ENCODE measurements at regions not wholly inside any gene's neighbourhood (a gene's known extent, or its start where the extent isn't known, plus 50 kb on each side); places are given as distances from the start of the nearest gene placed in this dataset.
A peak's percentile ranks its signal among the peaks of the same experiment; 100 is the strongest.

DNA sequence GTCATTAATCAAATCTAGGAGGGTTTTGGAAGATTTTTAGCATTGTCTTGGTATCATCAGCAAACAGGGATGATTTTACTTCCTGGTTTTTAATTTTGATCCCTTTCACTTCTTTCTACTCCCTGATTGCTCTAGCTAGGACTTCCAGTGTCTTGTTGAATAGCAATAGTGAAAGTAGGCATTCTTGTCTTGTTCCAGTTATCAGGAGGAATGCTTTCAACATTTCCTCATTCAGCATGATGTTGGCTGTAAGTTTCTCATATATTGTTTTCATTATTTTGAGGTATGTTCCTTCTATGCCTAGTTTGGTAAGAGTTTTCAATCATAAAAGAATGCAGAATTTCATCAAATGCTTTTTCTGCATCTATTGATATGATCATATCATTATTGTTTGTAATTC lies 244.2 kb upstream of the CLEC14A start:
- H3K4me3 ChIP-seq (replicated peaks; ENCODE audit: low read depth, low read length) = no peak overlapping the region
- TF ChIP-seq, protein P1, sequence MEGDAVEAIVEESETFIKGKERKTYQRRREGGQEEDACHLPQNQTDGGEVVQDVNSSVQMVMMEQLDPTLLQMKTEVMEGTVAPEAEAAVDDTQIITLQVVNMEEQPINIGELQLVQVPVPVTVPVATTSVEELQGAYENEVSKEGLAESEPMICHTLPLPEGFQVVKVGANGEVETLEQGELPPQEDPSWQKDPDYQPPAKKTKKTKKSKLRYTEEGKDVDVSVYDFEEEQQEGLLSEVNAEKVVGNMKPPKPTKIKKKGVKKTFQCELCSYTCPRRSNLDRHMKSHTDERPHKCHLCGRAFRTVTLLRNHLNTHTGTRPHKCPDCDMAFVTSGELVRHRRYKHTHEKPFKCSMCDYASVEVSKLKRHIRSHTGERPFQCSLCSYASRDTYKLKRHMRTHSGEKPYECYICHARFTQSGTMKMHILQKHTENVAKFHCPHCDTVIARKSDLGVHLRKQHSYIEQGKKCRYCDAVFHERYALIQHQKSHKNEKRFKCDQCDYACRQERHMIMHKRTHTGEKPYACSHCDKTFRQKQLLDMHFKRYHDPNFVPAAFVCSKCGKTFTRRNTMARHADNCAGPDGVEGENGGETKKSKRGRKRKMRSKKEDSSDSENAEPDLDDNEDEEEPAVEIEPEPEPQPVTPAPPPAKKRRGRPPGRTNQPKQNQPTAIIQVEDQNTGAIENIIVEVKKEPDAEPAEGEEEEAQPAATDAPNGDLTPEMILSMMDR (IDR thresholded peaks at IDR 0.05; ENCODE audit: low read length, missing control alignments) = no peak
- peak; percentile 69 for DNase-seq (ENCODE audit: low read depth)

DNA sequence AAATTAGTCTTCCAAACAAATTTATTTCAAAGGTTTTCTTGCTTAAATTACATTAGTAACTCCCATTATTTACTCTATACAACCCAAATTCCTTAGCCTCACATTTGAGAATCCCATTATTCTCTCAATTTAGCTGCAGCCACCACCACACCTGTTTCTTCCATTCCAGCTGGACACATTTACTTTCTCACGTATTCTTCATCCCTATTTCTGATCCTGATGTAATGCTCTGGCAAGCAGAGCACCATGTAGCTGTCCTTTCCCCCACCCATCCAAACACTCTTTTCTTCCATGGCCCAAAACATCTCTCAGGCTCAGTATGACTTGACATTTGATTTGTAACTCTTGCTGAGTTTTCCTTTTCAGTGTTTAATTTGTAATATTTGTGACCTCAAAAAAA lies 240.2 kb upstream of the CLEC14A start:
- TF ChIP-seq, protein P1 (IDR thresholded peaks at IDR 0.05; ENCODE audit: low read length, missing control alignments) = no peak
- DNase-seq (ENCODE audit: low read depth) = no peak
- H3K4me3 ChIP-seq (replicated peaks; ENCODE audit: low read depth, low read length) = no peak overlapping the region

DNA sequence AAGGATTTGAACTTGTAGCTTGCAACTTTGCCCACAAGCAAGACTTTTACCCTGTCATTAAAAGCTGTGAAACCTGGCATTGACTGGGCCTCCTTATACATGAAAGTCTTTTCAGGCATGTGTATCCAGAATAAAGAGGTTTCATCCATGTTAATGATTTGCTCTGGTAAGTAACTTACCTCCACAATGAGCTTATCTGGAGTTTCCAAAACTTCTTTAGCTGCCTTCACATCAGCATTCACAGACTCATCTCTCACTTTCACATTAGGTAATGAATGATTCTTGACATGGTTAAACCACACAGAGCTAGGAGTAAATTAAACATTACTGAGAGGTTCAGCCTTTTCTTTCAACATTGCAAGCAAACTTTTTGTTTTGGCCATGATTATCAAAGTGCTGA lies 234.4 kb upstream of the CLEC14A start:
- TF ChIP-seq, protein P1 (IDR thresholded peaks at IDR 0.05; ENCODE audit: low read length, missing control alignments) = no peak
- DNase-seq (ENCODE audit: low read depth) = no peak
- H3K4me3 ChIP-seq (replicated peaks; ENCODE audit: low read depth, low read length) = no peak overlapping the region

DNA sequence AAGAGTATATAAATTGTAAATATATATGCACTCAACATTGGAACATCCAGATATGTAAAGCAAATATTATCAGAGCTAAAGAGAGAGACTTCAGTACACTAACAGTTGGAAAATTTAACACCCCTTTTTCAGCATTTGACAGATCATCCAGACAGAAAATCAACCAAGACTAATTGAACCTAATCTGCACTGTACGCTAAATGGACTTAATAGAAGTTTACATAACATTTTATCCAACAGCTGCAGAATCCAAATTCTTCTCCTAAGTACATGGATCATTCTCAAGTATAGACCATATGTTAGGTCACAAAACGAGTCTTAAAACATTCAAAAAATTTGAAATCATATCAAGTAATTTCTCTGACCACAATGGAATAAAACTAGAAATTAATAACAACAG lies 229.1 kb upstream of the CLEC14A start:
- TF ChIP-seq, protein P1 (IDR thresholded peaks at IDR 0.05; ENCODE audit: low read length, missing control alignments) = no peak
- DNase-seq (ENCODE audit: low read depth) = no peak
- H3K4me3 ChIP-seq (replicated peaks; ENCODE audit: low read depth, low read length) = no peak overlapping the region

DNA sequence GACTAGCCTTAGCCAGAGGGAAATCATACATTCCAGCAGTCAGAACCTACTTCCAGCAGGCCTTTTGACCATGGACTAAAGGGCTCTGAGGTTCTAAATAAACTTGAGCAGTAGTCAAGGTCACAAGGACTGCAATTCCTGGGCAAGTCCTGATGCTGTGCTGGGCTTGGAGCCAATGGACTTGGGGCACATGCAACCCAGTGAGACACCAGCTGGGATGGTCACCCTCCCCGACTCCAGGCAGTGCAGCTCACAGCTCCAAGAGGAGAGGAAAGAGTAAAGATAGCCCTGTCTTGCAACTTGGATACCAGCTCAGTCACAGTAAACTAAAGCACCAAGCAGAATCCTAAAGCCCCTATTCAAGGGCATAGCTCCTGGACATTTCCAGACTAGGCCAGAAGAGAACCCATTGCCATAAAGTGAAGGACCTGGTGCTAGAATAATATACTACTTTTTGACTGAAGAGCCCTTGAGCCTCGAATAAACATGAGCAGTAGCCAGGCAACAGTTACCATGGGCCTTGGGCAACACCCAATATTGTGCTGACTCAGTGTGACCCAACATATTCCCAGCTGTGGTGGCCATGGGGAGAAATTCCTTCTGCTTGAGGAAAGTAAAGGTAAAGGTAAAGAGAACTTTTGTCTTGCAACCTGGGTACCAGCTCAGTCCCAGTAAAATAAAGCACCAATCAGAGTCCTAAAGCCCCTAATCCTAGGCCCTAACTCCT lies 226.2 kb upstream of the CLEC14A start:
- peak; percentile 72 for DNase-seq (ENCODE audit: low read depth)

DNA sequence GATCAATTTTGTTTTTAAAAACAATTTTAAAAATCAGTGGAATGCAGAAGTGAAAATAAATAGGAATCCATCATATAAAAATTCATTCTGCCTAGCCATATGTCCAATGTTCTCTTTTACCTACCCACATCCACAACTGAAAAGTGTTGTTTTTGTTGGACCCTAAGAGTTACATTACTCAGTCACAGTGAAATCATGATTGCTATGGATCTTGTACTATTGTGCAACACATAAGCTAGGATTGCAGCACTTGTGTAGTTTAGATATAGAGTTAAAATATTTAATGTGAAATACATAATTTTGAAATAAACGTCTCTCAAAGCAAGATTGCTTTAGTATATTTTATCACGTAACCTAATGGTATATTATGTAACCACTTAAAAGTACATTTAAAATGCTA lies 213.3 kb upstream of the CLEC14A start:
- peak; percentile 74 for DNase-seq (ENCODE audit: low read depth)
- H3K4me3 ChIP-seq (replicated peaks; ENCODE audit: low read depth, low read length) = no peak overlapping the region
- TF ChIP-seq, protein P1 (IDR thresholded peaks at IDR 0.05; ENCODE audit: low read length, missing control alignments) = no peak

More for the DNA sequence above, 226.2 kb upstream of the CLEC14A start:
- no peak overlapping the region for H3K4me3 ChIP-seq (replicated peaks; ENCODE audit: low read depth, low read length)
- TF ChIP-seq, protein P1 (IDR thresholded peaks at IDR 0.05; ENCODE audit: low read length, missing control alignments) = no peak

DNA sequence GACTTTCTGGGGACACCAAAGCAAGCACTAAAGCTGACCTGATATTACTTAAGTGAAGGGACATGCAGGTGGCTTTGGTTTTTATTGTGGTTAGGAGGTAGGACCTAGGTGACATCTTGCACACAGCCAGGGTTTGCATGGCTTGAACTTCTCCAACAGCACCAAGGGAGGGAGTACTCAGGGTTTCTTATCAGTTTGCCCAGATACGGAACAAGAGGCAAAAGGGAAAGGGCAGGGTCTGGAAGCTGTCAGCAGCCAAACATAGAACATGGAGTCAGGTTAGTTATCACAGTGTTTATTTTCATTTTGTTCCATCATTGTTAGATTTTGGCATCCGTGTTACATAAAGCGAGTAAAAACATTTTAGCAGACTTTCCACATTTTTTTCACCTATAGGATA lies 186.3 kb upstream of the CLEC14A start:
- H3K4me3 ChIP-seq (replicated peaks; ENCODE audit: low read depth, low read length) = no peak overlapping the region
- DNase-seq (ENCODE audit: low read depth) = peak; percentile 7
- TF ChIP-seq, protein P1 (IDR thresholded peaks at IDR 0.05; ENCODE audit: low read length, missing control alignments) = no peak

Data from fibroblast of pulmonary artery (primary cell).